ENCODE measurements at regions not wholly inside any gene's neighbourhood (a gene's known extent, or its start where the extent isn't known, plus 50 kb on each side); places are given as distances from the start of the nearest gene placed in this dataset.

GRCh38 chr9:100662122-100662521 lies 84.2 kb downstream of the CAVIN4 start:
- no peak for TF ChIP-seq EZH2 (IDR thresholded peaks at IDR 0.05; ENCODE audit: borderline replicate concordance, low read length)
- no peak for TF ChIP-seq CTCF (IDR thresholded peaks at IDR 0.05; ENCODE audit: low read length)
- no peaks in the 10 kb centered on the region for H3K9me2 ChIP-seq (ENCODE audit: low read depth, low read length)
- H3F3A ChIP-seq (ENCODE audit: insufficient read depth, low read length): no peaks in the 10 kb centered on the region
- no peaks in the 10 kb centered on the region for H4K20me1 ChIP-seq (ENCODE audit: insufficient read depth, low read length)
- H3K9ac ChIP-seq (ENCODE audit: low read length): no peak overlapping the region
- H3K4me2 ChIP-seq (ENCODE audit: low read length): no peak overlapping the region
- no peak overlapping the region for H3K4me3 ChIP-seq (ENCODE audit: low read depth, low read length, poor library complexity, severe bottlenecking)
- no peak overlapping the region for H3K27ac ChIP-seq (ENCODE audit: low read depth, low read length, poor library complexity, severe bottlenecking)
- no peaks in the 10 kb centered on the region for H3K79me2 ChIP-seq (ENCODE audit: insufficient read depth, low read length)
- H3K9me3 ChIP-seq (ENCODE audit: low read length): no peaks in the 10 kb centered on the region
- H3K36me3 ChIP-seq (ENCODE audit: insufficient read depth, low read length): no peaks in the 10 kb centered on the region
- H3K27me3 ChIP-seq (ENCODE audit: insufficient read depth, low read length): no peaks in the 10 kb centered on the region
- H2AFZ ChIP-seq (ENCODE audit: low read length): no peak overlapping the region
- H3K4me1 ChIP-seq (ENCODE audit: insufficient read depth, low read length, severe bottlenecking): no peaks in the 10 kb centered on the region

GRCh38 chr9:100667448-100667847 lies 89.6 kb downstream of the CAVIN4 start:
- H3K79me2 ChIP-seq (ENCODE audit: insufficient read depth, low read length): no peaks in the 10 kb centered on the region
- H3K9ac ChIP-seq (ENCODE audit: low read length): no peak overlapping the region
- no peaks in the 10 kb centered on the region for H4K20me1 ChIP-seq (ENCODE audit: insufficient read depth, low read length)
- no peaks in the 10 kb centered on the region for H3K4me1 ChIP-seq (ENCODE audit: insufficient read depth, low read length, severe bottlenecking)
- H3K9me2 ChIP-seq (ENCODE audit: low read depth, low read length): no peaks in the 10 kb centered on the region
- no peak overlapping the region for H3K27ac ChIP-seq (ENCODE audit: low read depth, low read length, poor library complexity, severe bottlenecking)
- no peak overlapping the region for H2AFZ ChIP-seq (ENCODE audit: low read length)
- no peak overlapping the region for H3K4me3 ChIP-seq (ENCODE audit: low read depth, low read length, poor library complexity, severe bottlenecking)
- no peak overlapping the region for H3K4me2 ChIP-seq (ENCODE audit: low read length)
- no peaks in the 10 kb centered on the region for H3K36me3 ChIP-seq (ENCODE audit: insufficient read depth, low read length)
- no peaks in the 10 kb centered on the region for H3F3A ChIP-seq (ENCODE audit: insufficient read depth, low read length)
- no peaks in the 10 kb centered on the region for H3K27me3 ChIP-seq (ENCODE audit: insufficient read depth, low read length)
- TF ChIP-seq CTCF (IDR thresholded peaks at IDR 0.05; ENCODE audit: low read length) (no peak), EZH2 (IDR thresholded peaks at IDR 0.05; ENCODE audit: borderline replicate concordance, low read length) (no peak)
- H3K9me3 ChIP-seq (ENCODE audit: low read length): no peaks in the 10 kb centered on the region

- H3K9me2 ChIP-seq (ENCODE audit: low read depth, low read length): no peaks in the 10 kb centered on the region
- no peaks in the 10 kb centered on the region for H3K4me1 ChIP-seq (ENCODE audit: insufficient read depth, low read length, severe bottlenecking)
- H3K27me3 ChIP-seq (ENCODE audit: insufficient read depth, low read length): no peaks in the 10 kb centered on the region
- no peak overlapping the region for H2AFZ ChIP-seq (ENCODE audit: low read length)
- H3K79me2 ChIP-seq (ENCODE audit: insufficient read depth, low read length): no peaks in the 10 kb centered on the region
- H3K9me3 ChIP-seq (ENCODE audit: low read length): no peaks in the 10 kb centered on the region
- no peak overlapping the region for H3K27ac ChIP-seq (ENCODE audit: low read depth, low read length, poor library complexity, severe bottlenecking)
- H3K4me2 ChIP-seq (ENCODE audit: low read length): no peak overlapping the region
- H3F3A ChIP-seq (ENCODE audit: insufficient read depth, low read length): no peaks in the 10 kb centered on the region
- H3K36me3 ChIP-seq (ENCODE audit: insufficient read depth, low read length): no peaks in the 10 kb centered on the region
- no peaks in the 10 kb centered on the region for H4K20me1 ChIP-seq (ENCODE audit: insufficient read depth, low read length)
- H3K9ac ChIP-seq (ENCODE audit: low read length): no peak overlapping the region
- H3K4me3 ChIP-seq (ENCODE audit: low read depth, low read length, poor library complexity, severe bottlenecking): no peak overlapping the region
- TF ChIP-seq EZH2 (IDR thresholded peaks at IDR 0.05; ENCODE audit: borderline replicate concordance, low read length) (no peak), CTCF (IDR thresholded peaks at IDR 0.05; ENCODE audit: low read length) (no peak)
Observed at GRCh38 chr9:100668024-100668423, 90.1 kb downstream of the CAVIN4 start.
